ENCODE measurements at regions not wholly inside any gene's neighbourhood (a gene's known extent, or its start where the extent isn't known, plus 50 kb on each side); places are given as distances from the start of the nearest gene placed in this dataset.

DNA sequence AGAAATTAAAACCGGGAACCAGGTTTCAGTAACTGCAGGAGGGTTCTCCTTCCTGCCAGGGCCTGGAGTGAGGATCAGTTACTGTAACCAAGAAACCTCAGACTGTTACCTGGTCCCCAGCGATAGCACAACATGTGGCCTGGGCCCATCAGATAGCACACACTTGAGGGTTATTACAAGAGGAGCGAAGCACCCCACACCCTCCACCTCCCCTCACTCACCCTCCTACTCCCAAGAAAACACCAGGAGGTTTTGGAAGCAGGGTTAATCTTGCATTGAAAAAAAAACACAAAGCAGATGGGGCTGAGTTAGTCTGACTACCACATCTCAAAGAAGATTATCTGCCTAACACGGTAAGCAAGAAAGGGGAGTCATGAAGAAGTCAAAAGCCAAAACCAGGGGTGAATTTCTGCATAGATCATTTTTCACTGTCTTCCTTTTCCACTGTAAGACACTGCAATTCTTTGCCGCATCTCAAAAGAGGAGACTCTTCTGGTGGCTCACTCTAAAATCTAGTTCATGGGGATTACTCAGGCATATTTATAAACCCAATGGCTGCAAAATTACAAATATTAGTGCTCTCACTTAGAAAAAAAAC is 75.9 kb upstream of the DOCK9 start:
- Histone ChIP-seq H3K9me3 (no peaks in the 10 kb centered on the region), H3K27me3 (peaks cover 0 to 4% of the 10 kb centered on the region in 2 donors), H3K4me3 (no peak overlapping the region), H3K4me1 (peaks cover 0 to 29% (median 12%) of the 10 kb centered on the region in 4 donors), H3K36me3 (no peaks in the 10 kb centered on the region), H3K27ac (no peak overlapping the region)
- 80 to 92% methylated on average over 5 of the region's 5 CpGs for WGBS, 2 donors
- no peak for DNase-seq (ENCODE audit: low spot score in 2 of 2)
- no peak for TF ChIP-seq POLR2A (IDR thresholded peaks at IDR 0.05)
- no peak for TF ChIP-seq EP300 (IDR thresholded peaks at IDR 0.05)

DNA sequence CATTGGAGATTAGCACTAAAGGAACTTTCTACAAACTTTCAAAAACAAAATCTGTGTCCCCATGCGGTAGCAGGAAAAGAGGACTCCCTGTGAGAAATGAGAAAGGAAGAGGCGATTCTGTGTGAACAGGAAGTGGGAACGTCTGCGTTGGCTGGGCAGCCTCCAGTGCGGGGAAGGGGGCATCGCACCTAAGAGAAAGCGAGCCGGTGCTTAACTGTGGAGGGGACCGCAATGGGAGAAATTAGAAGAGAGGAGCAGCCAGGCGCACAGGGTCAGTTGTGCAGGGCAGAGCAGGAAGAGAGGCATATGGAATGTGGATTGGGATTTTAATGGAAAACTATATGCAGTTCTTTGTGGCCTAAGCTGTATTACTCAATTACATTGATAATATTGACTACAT is 77.4 kb upstream of the DOCK9 start:
- Histone ChIP-seq H3K27me3 (peaks cover 0 to 4% of the 10 kb centered on the region in 2 donors), H3K4me3 (no peak overlapping the region), H3K27ac (no peak overlapping the region), H3K36me3 (no peaks in the 10 kb centered on the region), H3K9me3 (no peaks in the 10 kb centered on the region), H3K4me1 (peaks cover 0 to 34% (median 12%) of the 10 kb centered on the region in 4 donors)
- TF ChIP-seq, protein P1, sequence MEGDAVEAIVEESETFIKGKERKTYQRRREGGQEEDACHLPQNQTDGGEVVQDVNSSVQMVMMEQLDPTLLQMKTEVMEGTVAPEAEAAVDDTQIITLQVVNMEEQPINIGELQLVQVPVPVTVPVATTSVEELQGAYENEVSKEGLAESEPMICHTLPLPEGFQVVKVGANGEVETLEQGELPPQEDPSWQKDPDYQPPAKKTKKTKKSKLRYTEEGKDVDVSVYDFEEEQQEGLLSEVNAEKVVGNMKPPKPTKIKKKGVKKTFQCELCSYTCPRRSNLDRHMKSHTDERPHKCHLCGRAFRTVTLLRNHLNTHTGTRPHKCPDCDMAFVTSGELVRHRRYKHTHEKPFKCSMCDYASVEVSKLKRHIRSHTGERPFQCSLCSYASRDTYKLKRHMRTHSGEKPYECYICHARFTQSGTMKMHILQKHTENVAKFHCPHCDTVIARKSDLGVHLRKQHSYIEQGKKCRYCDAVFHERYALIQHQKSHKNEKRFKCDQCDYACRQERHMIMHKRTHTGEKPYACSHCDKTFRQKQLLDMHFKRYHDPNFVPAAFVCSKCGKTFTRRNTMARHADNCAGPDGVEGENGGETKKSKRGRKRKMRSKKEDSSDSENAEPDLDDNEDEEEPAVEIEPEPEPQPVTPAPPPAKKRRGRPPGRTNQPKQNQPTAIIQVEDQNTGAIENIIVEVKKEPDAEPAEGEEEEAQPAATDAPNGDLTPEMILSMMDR (IDR thresholded peaks at IDR 0.05): no peak
- TF ChIP-seq POLR2A (IDR thresholded peaks at IDR 0.05) (no peak), EP300 (IDR thresholded peaks at IDR 0.05) (no peak)
- no peak for DNase-seq (ENCODE audit: low spot score in 2 of 2)
- WGBS, 2 donors: 69 to 71% methylated on average over 10 of the region's 10 CpGs

DNA sequence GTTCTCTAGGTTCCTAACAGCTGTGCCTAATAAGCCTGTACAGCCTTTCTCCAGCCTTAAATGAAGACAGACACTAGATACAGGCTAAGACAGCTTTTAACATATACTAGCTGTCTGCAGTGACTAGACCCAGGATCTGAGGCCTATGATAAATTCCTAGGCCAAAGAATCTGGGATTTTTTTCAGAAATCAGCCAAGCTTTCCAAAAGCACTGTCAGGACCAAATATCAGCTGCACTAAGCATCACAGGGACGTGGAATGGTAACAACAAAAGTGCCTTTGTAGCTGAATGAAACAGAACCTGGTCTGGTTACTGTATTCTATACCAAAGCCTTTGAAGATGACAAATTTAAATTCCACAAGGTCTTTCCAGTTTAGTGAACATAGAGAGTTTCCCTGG is 77.9 kb upstream of the DOCK9 start:
- no peak for TF ChIP-seq POLR2A (IDR thresholded peaks at IDR 0.05)
- TF ChIP-seq, protein P1 (IDR thresholded peaks at IDR 0.05): no peak
- no peak for DNase-seq (ENCODE audit: low spot score in 2 of 2)

DNA sequence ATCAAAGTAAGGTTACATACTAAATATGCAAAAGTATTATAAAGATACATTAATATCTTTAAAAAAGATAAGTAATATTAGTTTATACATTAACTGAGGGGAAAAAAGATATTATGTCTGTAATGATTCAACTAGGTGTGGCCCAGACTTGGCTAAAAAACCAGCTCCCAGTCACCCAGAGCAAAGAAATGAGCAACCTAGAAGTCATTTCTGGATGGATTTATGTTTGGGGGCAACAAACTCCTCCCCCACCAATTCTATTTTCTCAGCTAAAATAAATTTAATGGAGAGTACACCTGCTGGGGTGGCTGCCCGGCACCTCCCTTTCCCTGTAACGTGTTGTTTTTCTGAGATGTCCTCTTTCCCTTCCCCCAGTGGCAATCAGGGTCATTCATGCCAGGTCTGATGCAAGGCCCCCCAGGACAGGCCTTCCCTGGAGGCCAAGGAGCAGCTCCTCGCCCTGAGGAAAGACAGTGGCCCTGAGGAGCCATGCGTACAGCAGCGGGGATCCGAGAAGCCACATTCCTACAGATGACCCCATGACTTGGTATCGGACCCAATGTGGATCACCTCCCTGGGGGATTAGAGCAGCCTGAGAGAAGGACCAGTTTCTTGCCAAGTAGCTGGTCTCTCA is 78.6 kb upstream of the DOCK9 start:
- Histone ChIP-seq H3K27ac (peak overlapping the region in 2 of 4 donors; percentile 52), H3K27me3 (no peaks in the 10 kb centered on the region), H3K36me3 (no peaks in the 10 kb centered on the region), H3K4me1 (peaks cover 0 to 38% (median 8%) of the 10 kb centered on the region in 4 donors), H3K4me3 (no peak overlapping the region), H3K9me3 (no peaks in the 10 kb centered on the region)
- WGBS, 2 donors: 78 to 90% methylated on average over 6 to 7 of the region's 7 CpGs
- TF ChIP-seq, protein P1 (IDR thresholded peaks at IDR 0.05): no peak
- TF ChIP-seq POLR2A (IDR thresholded peaks at IDR 0.05): no peak
- TF ChIP-seq EP300 (IDR thresholded peaks at IDR 0.05): no peak
- no peak for DNase-seq (ENCODE audit: low spot score in 2 of 2)

More for the DNA sequence above, 77.9 kb upstream of the DOCK9 start:
- Histone ChIP-seq H3K27me3 (peaks cover 0 to 4% of the 10 kb centered on the region in 2 donors), H3K4me1 (peaks cover 0 to 38% (median 12%) of the 10 kb centered on the region in 4 donors), H3K4me3 (no peak overlapping the region), H3K36me3 (no peaks in the 10 kb centered on the region), H3K9me3 (no peaks in the 10 kb centered on the region), H3K27ac (no peak overlapping the region)
- WGBS, 2 donors: 54 to 68% methylated on average over 1 of the region's 1 CpG

DNA sequence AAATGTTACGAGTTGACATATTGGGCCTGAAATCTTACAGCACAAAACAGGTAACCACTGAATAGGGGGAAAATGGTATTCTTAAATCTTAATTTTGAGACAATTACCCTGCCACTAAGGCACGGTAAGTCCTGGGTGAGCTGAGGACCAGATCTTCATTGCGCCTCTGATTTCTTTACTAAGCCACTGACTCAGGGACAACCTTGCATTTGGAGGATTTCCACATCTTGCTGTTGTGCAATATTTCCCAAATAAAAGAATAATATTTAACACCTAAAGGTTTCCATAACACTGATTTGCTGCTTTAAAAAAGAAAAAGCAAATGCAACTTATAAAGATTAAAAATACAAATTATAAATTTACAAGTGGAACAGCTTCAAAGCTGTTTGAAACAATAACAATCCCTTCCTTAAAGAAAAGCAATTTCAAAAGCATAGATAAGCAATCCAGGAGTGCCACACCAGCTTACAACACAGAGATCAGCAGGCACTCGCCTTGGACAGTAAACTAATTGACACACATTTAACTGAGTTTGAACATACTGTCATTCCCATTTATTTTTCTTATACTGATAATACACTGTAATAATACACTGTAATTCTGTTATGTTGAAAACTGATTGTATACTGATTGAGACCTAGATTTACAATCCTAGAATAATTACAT is 79.6 kb upstream of the DOCK9 start:
- Histone ChIP-seq H3K9me3 (no peaks in the 10 kb centered on the region), H3K36me3 (no peaks in the 10 kb centered on the region), H3K27me3 (no peaks in the 10 kb centered on the region), H3K4me3 (no peak overlapping the region), H3K4me1 (peaks cover 0 to 38% (median 9%) of the 10 kb centered on the region in 4 donors), H3K27ac (peak overlapping the region in 1 of 4 donors; percentile 52)
- 83 to 85% methylated on average over 4 of the region's 4 CpGs for WGBS, 2 donors
- peak in 1 of 2 donors; percentile 55 for DNase-seq (ENCODE audit: low spot score in 2 of 2)
- TF ChIP-seq, protein P1 (IDR thresholded peaks at IDR 0.05): no peak
- TF ChIP-seq POLR2A (IDR thresholded peaks at IDR 0.05) (no peak), EP300 (IDR thresholded peaks at IDR 0.05) (peak in 1 of 2 donors; percentile 40)
